Panc1 (cell line): ENCODE measurements at regions not wholly inside any gene's neighbourhood (a gene's known extent, or its start where the extent isn't known, plus 50 kb on each side); places are given as distances from the start of the nearest gene placed in this dataset.

Source experiments
- CTCF ChIP-seq: fragments of 450-650 bp; IDR thresholded peaks from 2 replicates; pipeline ENCODE4 v1.5.1; 2017; ENCODE audit warnings: mild to moderate bottlenecking
- POLR2AphosphoS5 ChIP-seq: IDR thresholded peaks from 2 replicates; pipeline ENCODE4 v1.6.1; 2012; ENCODE audit warnings: mild to moderate bottlenecking, low read depth, low read length, moderate library complexity

- TF ChIP-seq CTCF (no peak), POLR2AphosphoS5 (no peak)
These were observed 203.3 kb downstream of the SEC14L1 start for GRCh38 chr17:77344038-77344437.
